NOMO-1 treated with DMSO at 0.1 percent for 48 hours (cell line): ENCODE measurements at regions not wholly inside any gene's neighbourhood (a gene's known extent, or its start where the extent isn't known, plus 50 kb on each side); places are given as distances from the start of the nearest gene placed in this dataset.

Experiments
- DNase-seq: peaks from one replicate; lab custom pipeline; 2025; ENCODE audit not compliant: unreplicated experiment; lab: John Stamatoyannopoulos, UW

GRCh38 chr3:25306066-25306465 is 122.0 kb upstream of the RARB start:
- no peak for DNase-seq

GRCh38 chr3:25306705-25307104 is 121.4 kb upstream of the RARB start:
- no peak for DNase-seq

GRCh38 chr3:25313286-25313685 is 114.8 kb upstream of the RARB start:
- no peak for DNase-seq

GRCh38 chr3:25324954-25325655 is 103.0 kb upstream of the RARB start:
- no peak for DNase-seq

- DNase-seq: no peak
These were observed 92.7 kb upstream of the RARB start for GRCh38 chr3:25335356-25335755.

GRCh38 chr3:25338158-25338725 is 89.8 kb upstream of the RARB start:
- DNase-seq: no peak

- peak; percentile 15 for DNase-seq
These were observed 88.8 kb upstream of the RARB start for GRCh38 chr3:25339225-25339624.

GRCh38 chr3:25344670-25345069 is 83.4 kb upstream of the RARB start:
- DNase-seq: no peak

- no peak for DNase-seq
These were observed 79.0 kb upstream of the RARB start for GRCh38 chr3:25349095-25349494.

- DNase-seq: no peak
These were observed 78.0 kb upstream of the RARB start for GRCh38 chr3:25349828-25350724.

GRCh38 chr3:25350725-25351114 is 77.3 kb upstream of the RARB start:
- no peak for DNase-seq

GRCh38 chr3:25354071-25354470 is 74.0 kb upstream of the RARB start:
- DNase-seq: no peak

GRCh38 chr3:25355034-25355885 is 72.8 kb upstream of the RARB start:
- DNase-seq: no peak

- DNase-seq: no peak
These were observed 72.1 kb upstream of the RARB start for GRCh38 chr3:25355998-25356397.

- DNase-seq: no peak
These were observed 65.9 kb upstream of the RARB start for GRCh38 chr3:25362118-25362517.

- DNase-seq: no peak
These were observed 62.4 kb upstream of the RARB start for GRCh38 chr3:25365636-25366035.

- DNase-seq: no peak
These were observed 61.0 kb upstream of the RARB start for GRCh38 chr3:25367025-25367424.

GRCh38 chr3:25372167-25372566 is 55.9 kb upstream of the RARB start:
- no peak for DNase-seq

- DNase-seq: no peak
These were observed 51.7 kb upstream of the RARB start for GRCh38 chr3:25376340-25376739.

- DNase-seq: no peak
These were observed 51.0 kb upstream of the RARB start for GRCh38 chr3:25377042-25377441.
